HEK293 (cell line): ENCODE measurements at regions not wholly inside any gene's neighbourhood (a gene's known extent, or its start where the extent isn't known, plus 50 kb on each side); places are given as distances from the start of the nearest gene placed in this dataset.

Source experiments
- CTCF ChIA-PET: fragments of 350-600 bp; formaldehyde crosslinking; extraction: SDS; loops from one replicate; lab custom pipeline; 2021; ENCODE audit warnings: antibody characterized with exemption; lab: Yijun Ruan, JAX
- POLR2A ChIA-PET: fragments of 300-600 bp; formaldehyde crosslinking; extraction: SDS; loops from one replicate; lab custom pipeline; 2020; ENCODE audit warnings: antibody characterized with exemption, inconsistent platforms; lab: Yijun Ruan, JAX
- H3K27ac ChIP-seq: fragments of 200-500 bp; sonication (Bioruptor generic); 2 replicates; pipeline ENCODE4 v1.5.1; 2014; ENCODE audit warnings: low read depth, low read length, control low read depth, inconsistent platforms; ENCODE audit errors: extremely low read depth
- H3K36me3 ChIP-seq, 2 experiments: fragments of 200-500 bp in 1 of 2; sonication (Bioruptor generic) in 1 of 2; 1 replicate in 1 of 2; 2 replicates in 1 of 2; pipeline ENCODE4 v1.5.1; 2014 to 2017; ENCODE audit warnings: inconsistent platforms in 2 of 2, low read length in 2 of 2; ENCODE audit not compliant: control insufficient read depth in 2 of 2, insufficient read depth in 1 of 2
- H3K4me1 ChIP-seq: fragments of 200-500 bp; sonication (Bioruptor generic); 2 replicates; pipeline ENCODE4 v1.5.1; 2014; ENCODE audit warnings: mild to moderate bottlenecking, low read length, inconsistent platforms; ENCODE audit not compliant: control insufficient read depth, insufficient read depth
- H3K4me3 ChIP-seq: 2 replicates; pipeline ENCODE4 v1.5.1; 2011; ENCODE audit warnings: low read depth, mild to moderate bottlenecking, control low read depth, low read length, moderate library complexity
- H3K9me3 ChIP-seq: fragments of 200-500 bp; sonication (Bioruptor generic); 2 replicates; pipeline ENCODE4 v1.5.1; 2014; ENCODE audit warnings: low read depth, low read length, inconsistent platforms; ENCODE audit not compliant: control insufficient read depth, insufficient read depth
- BCL11B ChIP-seq: fragments of 450-650 bp; formaldehyde crosslinking; IDR thresholded peaks from 2 replicates; pipeline ENCODE4 v1.5.1; 2016; ENCODE audit warnings: low read depth, missing biosample characterization, missing genetic modification characterization
- KLF7 ChIP-seq: fragments of 450-650 bp; formaldehyde crosslinking; IDR thresholded peaks from 2 replicates; pipeline ENCODE4 v1.5.1; 2016; ENCODE audit warnings: missing biosample characterization, missing genetic modification characterization, borderline replicate concordance
- PRDM4 ChIP-seq: fragments of 450-650 bp; formaldehyde crosslinking; IDR thresholded peaks from 2 replicates; pipeline ENCODE4 v1.5.1; 2017; ENCODE audit warnings: missing biosample characterization, missing genetic modification characterization
- SETDB1 ChIP-seq: IDR thresholded peaks from one replicate; pipeline ENCODE4 v1.6.1; 2017; ENCODE audit warnings: mild to moderate bottlenecking, low read length, moderate library complexity, mixed read lengths; ENCODE audit not compliant: insufficient read length
- SP3 ChIP-seq: fragments of 450-650 bp; formaldehyde crosslinking; IDR thresholded peaks from 2 replicates; pipeline ENCODE4 v1.5.1; 2016; ENCODE audit warnings: missing biosample characterization, missing genetic modification characterization
- ZFP69B ChIP-seq: fragments of 450-650 bp; formaldehyde crosslinking; IDR thresholded peaks from 2 replicates; pipeline ENCODE4 v1.5.1; 2016; ENCODE audit warnings: missing biosample characterization, missing genetic modification characterization
- ZNF341 ChIP-seq: fragments of 450-650 bp; formaldehyde crosslinking; IDR thresholded peaks from 2 replicates; pipeline ENCODE4; 2016; ENCODE audit warnings: low read depth, missing biosample characterization, missing genetic modification characterization
- ZNF404 ChIP-seq: fragments of 450-650 bp; formaldehyde crosslinking; IDR thresholded peaks from 2 replicates; pipeline ENCODE4 v1.5.1; 2017; ENCODE audit warnings: missing biosample characterization, missing genetic modification characterization
- ZNF560 ChIP-seq: fragments of 450-650 bp; formaldehyde crosslinking; IDR thresholded peaks from 2 replicates; pipeline ENCODE4 v1.5.1; 2017; ENCODE audit warnings: missing biosample characterization, missing genetic modification characterization, borderline replicate concordance
- ZNF585B ChIP-seq: fragments of 450-650 bp; formaldehyde crosslinking; IDR thresholded peaks from 2 replicates; pipeline ENCODE4 v1.5.1; 2016; ENCODE audit warnings: missing biosample characterization, missing genetic modification characterization
- ZNF624 ChIP-seq: fragments of 450-650 bp; formaldehyde crosslinking; IDR thresholded peaks from 2 replicates; pipeline ENCODE4 v1.5.1; 2017; ENCODE audit warnings: missing biosample characterization, missing genetic modification characterization
- ZNF747 ChIP-seq: fragments of 450-650 bp; formaldehyde crosslinking; IDR thresholded peaks from 2 replicates; pipeline ENCODE4 v1.5.1; 2016; ENCODE audit warnings: missing biosample characterization, missing genetic modification characterization
- ZNF791 ChIP-seq: fragments of 450-650 bp; formaldehyde crosslinking; IDR thresholded peaks from 2 replicates; pipeline ENCODE4 v1.5.1; 2016; ENCODE audit warnings: missing biosample characterization, missing genetic modification characterization
- ZNF792 ChIP-seq: fragments of 450-650 bp; formaldehyde crosslinking; IDR thresholded peaks from 2 replicates; pipeline ENCODE4 v1.5.1; 2016; ENCODE audit warnings: missing biosample characterization, missing genetic modification characterization
- TF ChIP-seq, protein P1 (sequence below): fragments of 450-650 bp; formaldehyde crosslinking; IDR thresholded peaks from 2 replicates; pipeline ENCODE4 v1.5.1; 2017; ENCODE audit warnings: missing biosample characterization, missing genetic modification characterization
- TF ChIP-seq, protein P2 (sequence below): fragments of 450-650 bp; formaldehyde crosslinking; IDR thresholded peaks from 2 replicates; pipeline ENCODE4 v1.5.1; 2016; ENCODE audit warnings: missing biosample characterization, missing genetic modification characterization
- TF ChIP-seq, protein P3 (sequence below): fragments of 450-650 bp; formaldehyde crosslinking; IDR thresholded peaks from 2 replicates; pipeline ENCODE4 v1.5.1; 2016; ENCODE audit warnings: missing biosample characterization, missing genetic modification characterization
- TF ChIP-seq, protein P4 (sequence below): fragments of 450-650 bp; formaldehyde crosslinking; IDR thresholded peaks from 2 replicates; pipeline ENCODE4 v1.5.1; 2016; ENCODE audit warnings: missing biosample characterization, missing genetic modification characterization

DNA sequence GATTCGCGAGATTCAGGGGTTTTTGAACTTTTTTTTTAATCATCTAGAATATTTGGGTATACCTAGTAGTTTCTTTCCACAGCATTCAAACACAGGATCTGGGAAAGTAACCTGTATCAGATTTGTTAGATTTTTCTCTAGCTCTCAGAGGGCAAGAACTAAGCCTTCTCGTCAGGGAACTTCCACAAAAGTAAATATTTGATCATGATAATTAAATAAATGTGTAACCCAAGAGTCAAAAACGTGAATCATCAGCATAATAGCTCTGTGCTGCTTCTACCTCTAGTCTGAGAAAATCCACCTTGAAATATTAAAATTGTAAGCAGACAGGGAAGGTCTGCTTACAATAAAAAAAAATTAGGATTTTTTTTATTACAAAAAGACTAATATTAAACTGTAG lies 225.7 kb upstream of the SPOPL start (continued):
- TF ChIP-seq, protein P1, sequence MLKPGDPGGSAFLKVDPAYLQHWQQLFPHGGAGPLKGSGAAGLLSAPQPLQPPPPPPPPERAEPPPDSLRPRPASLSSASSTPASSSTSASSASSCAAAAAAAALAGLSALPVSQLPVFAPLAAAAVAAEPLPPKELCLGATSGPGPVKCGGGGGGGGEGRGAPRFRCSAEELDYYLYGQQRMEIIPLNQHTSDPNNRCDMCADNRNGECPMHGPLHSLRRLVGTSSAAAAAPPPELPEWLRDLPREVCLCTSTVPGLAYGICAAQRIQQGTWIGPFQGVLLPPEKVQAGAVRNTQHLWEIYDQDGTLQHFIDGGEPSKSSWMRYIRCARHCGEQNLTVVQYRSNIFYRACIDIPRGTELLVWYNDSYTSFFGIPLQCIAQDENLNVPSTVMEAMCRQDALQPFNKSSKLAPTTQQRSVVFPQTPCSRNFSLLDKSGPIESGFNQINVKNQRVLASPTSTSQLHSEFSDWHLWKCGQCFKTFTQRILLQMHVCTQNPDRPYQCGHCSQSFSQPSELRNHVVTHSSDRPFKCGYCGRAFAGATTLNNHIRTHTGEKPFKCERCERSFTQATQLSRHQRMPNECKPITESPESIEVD (tag by site-specific recombination), result peak; percentile 44; the same call in 1 of the 2 replicates
- TF ChIP-seq ZNF560, result no peak
- no peak for TF ChIP-seq ZNF791 (tag by site-specific recombination)

DNA sequence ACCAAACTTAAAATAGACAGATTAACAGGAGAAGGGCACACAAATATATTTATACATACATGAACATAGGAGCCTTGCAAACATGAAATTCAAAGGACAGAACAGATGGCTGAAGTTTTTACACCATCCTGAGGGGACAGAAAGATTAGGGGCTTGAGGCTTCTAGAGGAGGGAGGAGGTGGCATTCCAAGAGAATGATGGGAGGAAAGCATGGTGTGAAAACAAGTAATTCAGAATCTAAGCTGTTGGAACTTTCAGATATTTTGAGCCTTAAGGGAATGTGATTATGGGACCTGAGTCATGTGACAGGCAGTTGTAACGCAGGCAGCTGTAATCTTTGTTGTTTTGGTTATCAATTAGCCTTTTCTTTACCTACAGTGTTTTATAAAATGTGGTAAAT lies 225.2 kb upstream of the SPOPL start:
- no peaks in the 10 kb centered on the region for H3K9me3 ChIP-seq
- CTCF ChIA-PET, result interaction anchor here (0.7 kb wide), 1 partner anchor 367 kb away, joined by 3 read pairs; no protein-coding TSS in a partner anchor
- POLR2A ChIA-PET, result no interaction called here
- no peak overlapping the region for H3K27ac ChIP-seq
- TF ChIP-seq ZNF341, result no peak
- no peak for TF ChIP-seq PRDM4
- no peak for TF ChIP-seq KLF7 (tag by site-specific recombination)
- TF ChIP-seq ZFP69B (tag by site-specific recombination), result no peak
- TF ChIP-seq, protein P2, sequence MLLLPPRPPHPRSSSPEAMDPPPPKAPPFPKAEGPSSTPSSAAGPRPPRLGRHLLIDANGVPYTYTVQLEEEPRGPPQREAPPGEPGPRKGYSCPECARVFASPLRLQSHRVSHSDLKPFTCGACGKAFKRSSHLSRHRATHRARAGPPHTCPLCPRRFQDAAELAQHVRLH, result no peak
- TF ChIP-seq SP3, result no peak
- no peak for TF ChIP-seq SETDB1
- no peak for TF ChIP-seq ZNF624 (tag by site-specific recombination)
- no peaks in the 10 kb centered on the region for H3K36me3 ChIP-seq
- peaks cover 17% of the 10 kb centered on the region for H3K4me1 ChIP-seq
- no peak overlapping the region for H3K4me3 ChIP-seq

- Histone ChIP-seq H3K4me3 (no peak overlapping the region), H3K4me1 (peaks cover 17% of the 10 kb centered on the region), H3K36me3 (no peaks in the 10 kb centered on the region), H3K9me3 (no peaks in the 10 kb centered on the region), H3K27ac (no peak overlapping the region)
- ChIA-PET POLR2A (no interaction called here), CTCF (interaction anchor here (0.7 kb wide), 1 partner anchor 368 kb away, joined by 3 read pairs; no protein-coding TSS in a partner anchor)
- TF ChIP-seq, protein P3, sequence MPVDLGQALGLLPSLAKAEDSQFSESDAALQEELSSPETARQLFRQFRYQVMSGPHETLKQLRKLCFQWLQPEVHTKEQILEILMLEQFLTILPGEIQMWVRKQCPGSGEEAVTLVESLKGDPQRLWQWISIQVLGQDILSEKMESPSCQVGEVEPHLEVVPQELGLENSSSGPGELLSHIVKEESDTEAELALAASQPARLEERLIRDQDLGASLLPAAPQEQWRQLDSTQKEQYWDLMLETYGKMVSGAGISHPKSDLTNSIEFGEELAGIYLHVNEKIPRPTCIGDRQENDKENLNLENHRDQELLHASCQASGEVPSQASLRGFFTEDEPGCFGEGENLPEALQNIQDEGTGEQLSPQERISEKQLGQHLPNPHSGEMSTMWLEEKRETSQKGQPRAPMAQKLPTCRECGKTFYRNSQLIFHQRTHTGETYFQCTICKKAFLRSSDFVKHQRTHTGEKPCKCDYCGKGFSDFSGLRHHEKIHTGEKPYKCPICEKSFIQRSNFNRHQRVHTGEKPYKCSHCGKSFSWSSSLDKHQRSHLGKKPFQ (tag by site-specific recombination), result no peak
- TF ChIP-seq ZNF747 (tag by site-specific recombination) (no peak), ZNF585B (tag by site-specific recombination) (no peak), ZNF792 (tag by site-specific recombination) (no peak), ZNF404 (tag by site-specific recombination) (no peak), BCL11B (tag by site-specific recombination) (no peak)
- TF ChIP-seq, protein P4, sequence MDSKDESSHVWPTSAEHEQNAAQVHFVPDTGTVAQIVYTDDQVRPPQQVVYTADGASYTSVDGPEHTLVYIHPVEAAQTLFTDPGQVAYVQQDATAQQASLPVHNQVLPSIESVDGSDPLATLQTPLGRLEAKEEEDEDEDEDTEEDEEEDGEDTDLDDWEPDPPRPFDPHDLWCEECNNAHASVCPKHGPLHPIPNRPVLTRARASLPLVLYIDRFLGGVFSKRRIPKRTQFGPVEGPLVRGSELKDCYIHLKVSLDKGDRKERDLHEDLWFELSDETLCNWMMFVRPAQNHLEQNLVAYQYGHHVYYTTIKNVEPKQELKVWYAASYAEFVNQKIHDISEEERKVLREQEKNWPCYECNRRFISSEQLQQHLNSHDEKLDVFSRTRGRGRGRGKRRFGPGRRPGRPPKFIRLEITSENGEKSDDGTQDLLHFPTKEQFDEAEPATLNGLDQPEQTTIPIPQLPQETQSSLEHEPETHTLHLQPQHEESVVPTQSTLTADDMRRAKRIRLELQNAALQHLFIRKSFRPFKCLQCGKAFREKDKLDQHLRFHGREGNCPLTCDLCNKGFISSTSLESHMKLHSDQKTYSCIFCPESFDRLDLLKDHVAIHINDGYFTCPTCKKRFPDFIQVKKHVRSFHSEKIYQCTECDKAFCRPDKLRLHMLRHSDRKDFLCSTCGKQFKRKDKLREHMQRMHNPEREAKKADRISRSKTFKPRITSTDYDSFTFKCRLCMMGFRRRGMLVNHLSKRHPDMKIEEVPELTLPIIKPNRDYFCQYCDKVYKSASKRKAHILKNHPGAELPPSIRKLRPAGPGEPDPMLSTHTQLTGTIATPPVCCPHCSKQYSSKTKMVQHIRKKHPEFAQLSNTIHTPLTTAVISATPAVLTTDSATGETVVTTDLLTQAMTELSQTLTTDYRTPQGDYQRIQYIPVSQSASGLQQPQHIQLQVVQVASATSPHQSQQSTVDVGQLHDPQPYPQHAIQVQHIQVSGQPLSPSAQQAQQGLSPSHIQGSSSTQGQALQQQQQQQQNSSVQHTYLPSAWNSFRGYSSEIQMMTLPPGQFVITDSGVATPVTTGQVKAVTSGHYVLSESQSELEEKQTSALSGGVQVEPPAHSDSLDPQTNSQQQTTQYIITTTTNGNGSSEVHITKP (tag by site-specific recombination), result no peak
- TF ChIP-seq, protein P1 (tag by site-specific recombination), result no peak
Observed at GRCh38 chr2:138277062-138277461, 224.5 kb upstream of the SPOPL start.
